BE2C (cell line): ENCODE measurements at regions not wholly inside any gene's neighbourhood (a gene's known extent, or its start where the extent isn't known, plus 50 kb on each side); places are given as distances from the start of the nearest gene placed in this dataset.

ENCODE experiments used
- DNase-seq: peaks from one replicate; pipeline ENCODE4 v3.0.0-alpha.2; 2020
- H3K27me3 ChIP-seq: fragments of 250-450 bp; sonication (Bioruptor Pico); 2 replicates; pipeline ENCODE4 v1.5.1; 2020; ENCODE audit warnings: mild to moderate bottlenecking
- H3K36me3 ChIP-seq: fragments of 250-450 bp; sonication (Bioruptor Pico); 2 replicates; pipeline ENCODE4 v1.5.1; 2020; ENCODE audit warnings: mild to moderate bottlenecking
- H3K4me1 ChIP-seq: fragments of 250-450 bp; sonication (Bioruptor Pico); 2 replicates; pipeline ENCODE4 v1.5.1; 2020
- H3K4me3 ChIP-seq: 2 replicates; pipeline ENCODE4 v1.5.1; 2011; ENCODE audit warnings: low read depth, low read length
- H3K9me3 ChIP-seq: fragments of 250-450 bp; sonication (Bioruptor Pico); 2 replicates; pipeline ENCODE4 v1.5.1; 2020
- CTCF ChIP-seq: IDR thresholded peaks from 2 replicates; pipeline ENCODE4 v1.5.1; 2012; ENCODE audit warnings: mild to moderate bottlenecking, low read depth, low read length

- no peak for TF ChIP-seq CTCF
- DNase-seq, result no peak
- no peaks in the 10 kb centered on the region for H3K36me3 ChIP-seq
- no peaks in the 10 kb centered on the region for H3K9me3 ChIP-seq
- H3K4me1 ChIP-seq, result peaks cover 39% of the 10 kb centered on the region
- peak overlapping the region; percentile 23 for H3K4me3 ChIP-seq
- H3K27me3 ChIP-seq, result no peaks in the 10 kb centered on the region
These were observed 351.7 kb downstream of the ZNF608 start for GRCh38 chr5:124394700-124395245.

- TF ChIP-seq CTCF, result no peak
- no peak for DNase-seq
These were observed 352.7 kb downstream of the ZNF608 start for GRCh38 chr5:124393584-124394379.

GRCh38 chr5:124383693-124384092 lies 362.7 kb downstream of the ZNF608 start:
- no peaks in the 10 kb centered on the region; the same call in 1 of the 2 replicates for H3K9me3 ChIP-seq
- DNase-seq, result no peak
- no peaks in the 10 kb centered on the region for H3K27me3 ChIP-seq
- TF ChIP-seq CTCF, result no peak
- H3K4me1 ChIP-seq, result no peaks in the 10 kb centered on the region
- no peak overlapping the region for H3K4me3 ChIP-seq
- no peaks in the 10 kb centered on the region for H3K36me3 ChIP-seq

More at GRCh38 chr5:124393584-124394379, 352.7 kb downstream of the ZNF608 start:
- peaks cover 38% of the 10 kb centered on the region for H3K4me1 ChIP-seq
- H3K9me3 ChIP-seq, result no peaks in the 10 kb centered on the region
- H3K4me3 ChIP-seq, result no peak overlapping the region
- H3K36me3 ChIP-seq, result no peaks in the 10 kb centered on the region
- H3K27me3 ChIP-seq, result no peaks in the 10 kb centered on the region

GRCh38 chr5:124377386-124377785 lies 369.1 kb downstream of the ZNF608 start:
- no peak for TF ChIP-seq CTCF
- Histone ChIP-seq H3K9me3 (no peaks in the 10 kb centered on the region), H3K4me1 (no peaks in the 10 kb centered on the region), H3K36me3 (no peaks in the 10 kb centered on the region), H3K4me3 (no peak overlapping the region), H3K27me3 (no peaks in the 10 kb centered on the region)
- no peak for DNase-seq

GRCh38 chr5:124373883-124374282 lies 372.6 kb downstream of the ZNF608 start:
- no peaks in the 10 kb centered on the region for H3K27me3 ChIP-seq
- no peaks in the 10 kb centered on the region for H3K9me3 ChIP-seq
- H3K4me1 ChIP-seq, result 0 out of 2 replicates have a peak, but pooled peaks cover 3% of the 10 kb centered on the region
- no peak for TF ChIP-seq CTCF
- DNase-seq, result no peak
- H3K4me3 ChIP-seq, result no peak overlapping the region
- no peaks in the 10 kb centered on the region for H3K36me3 ChIP-seq

- no peak overlapping the region for H3K4me3 ChIP-seq
- TF ChIP-seq CTCF, result no peak
- no peaks in the 10 kb centered on the region for H3K27me3 ChIP-seq
- no peaks in the 10 kb centered on the region for H3K36me3 ChIP-seq
- peak; percentile 29 for DNase-seq
- 0 out of 2 replicates have a peak, but pooled peaks cover 3% of the 10 kb centered on the region for H3K4me1 ChIP-seq
- no peaks in the 10 kb centered on the region for H3K9me3 ChIP-seq
These were observed 374.0 kb downstream of the ZNF608 start for GRCh38 chr5:124372457-124372856.
